BJ (cell line): ENCODE measurements at regions not wholly inside any gene's neighbourhood (a gene's known extent, or its start where the extent isn't known, plus 50 kb on each side); places are given as distances from the start of the nearest gene placed in this dataset.

Source experiments
- CTCF ChIA-PET: fragments of 350-600 bp; formaldehyde crosslinking; extraction: SDS; loops from one replicate; lab custom pipeline; 2021; ENCODE audit warnings: antibody characterized with exemption, inconsistent platforms; lab: Yijun Ruan, JAX
- POLR2A ChIA-PET: fragments of 300-600 bp; sonication (Branson Sonifier 250); formaldehyde crosslinking; extraction: SDS; loops from one replicate; lab custom pipeline; 2021; ENCODE audit warnings: antibody characterized with exemption; lab: Charles Lee
- DNase-seq: peaks from one replicate; pipeline ENCODE4 v3.0.0-alpha.2; 2011; ENCODE audit warnings: low read depth
- H3K27me3 ChIP-seq: 2 replicates; pipeline ENCODE4 v1.6.0; 2011; ENCODE audit warnings: low read length; ENCODE audit not compliant: control insufficient read depth, insufficient read depth
- H3K36me3 ChIP-seq: 2 replicates; pipeline ENCODE4 v1.5.1; 2011; ENCODE audit warnings: low read length; ENCODE audit not compliant: control insufficient read depth, insufficient read depth
- H3K4me3 ChIP-seq: 2 replicates; pipeline ENCODE4 v1.5.1; 2011; ENCODE audit warnings: low read depth, mild to moderate bottlenecking, control low read depth, low read length
- CTCF ChIP-seq: IDR thresholded peaks from 2 replicates; pipeline ENCODE4 v1.5.1; 2011; ENCODE audit warnings: low read depth, mild to moderate bottlenecking, control low read depth, inconsistent platforms, low read length, moderate library complexity; ENCODE audit not compliant: insufficient read depth

GRCh38 chr18:25608091-25608490, 256.1 kb upstream of the ZNF521 start:
- DNase-seq, result no peak
- ChIA-PET CTCF (interaction anchor here (0.6 kb wide), 1 partner anchor 221 kb away, joined by 3 read pairs; no protein-coding TSS in a partner anchor), POLR2A (no interaction called here)
- TF ChIP-seq CTCF, result no peak
- Histone ChIP-seq H3K36me3 (no peaks in the 10 kb centered on the region), H3K4me3 (no peak overlapping the region), H3K27me3 (peaks cover 6% of the 10 kb centered on the region)

GRCh38 chr18:25604894-25605597, 253.1 kb upstream of the ZNF521 start:
- no peak for TF ChIP-seq CTCF
- no peak for DNase-seq
- peaks cover 12% of the 10 kb centered on the region for H3K27me3 ChIP-seq
- no peak overlapping the region for H3K4me3 ChIP-seq
- POLR2A ChIA-PET, result no interaction called here
- CTCF ChIA-PET, result interaction anchor here (1.0 kb wide), 1 partner anchor 12 kb away, joined by 3 read pairs; no protein-coding TSS in a partner anchor
- no peaks in the 10 kb centered on the region for H3K36me3 ChIP-seq

- ChIA-PET POLR2A (no interaction called here), CTCF (interaction anchor here (1.0 kb wide), 1 partner anchor 13 kb away, joined by 3 read pairs; no protein-coding TSS in a partner anchor)
- TF ChIP-seq CTCF, result no peak
- DNase-seq, result no peak
- no peak overlapping the region for H3K4me3 ChIP-seq
- H3K36me3 ChIP-seq, result no peaks in the 10 kb centered on the region
- peaks cover 12% of the 10 kb centered on the region for H3K27me3 ChIP-seq
Observed at GRCh38 chr18:25604196-25604893, 252.4 kb upstream of the ZNF521 start.

- Histone ChIP-seq H3K36me3 (no peaks in the 10 kb centered on the region), H3K27me3 (peaks cover 10% of the 10 kb centered on the region), H3K4me3 (no peak overlapping the region)
- no peak for TF ChIP-seq CTCF
- no peak for DNase-seq
- CTCF ChIA-PET, result no interaction called here
- POLR2A ChIA-PET, result no interaction called here
Observed at GRCh38 chr18:25599443-25599842, 247.5 kb upstream of the ZNF521 start.

GRCh38 chr18:25597476-25597875, 245.5 kb upstream of the ZNF521 start:
- Histone ChIP-seq H3K36me3 (no peaks in the 10 kb centered on the region), H3K4me3 (no peak overlapping the region), H3K27me3 (peaks cover 5% of the 10 kb centered on the region; the same call in 1 of the 2 replicates)
- DNase-seq, result no peak
- CTCF ChIA-PET, result no interaction called here
- TF ChIP-seq CTCF, result no peak
- POLR2A ChIA-PET, result no interaction called here
